B cell (primary cell): ENCODE measurements at regions not wholly inside any gene's neighbourhood (a gene's known extent, or its start where the extent isn't known, plus 50 kb on each side); places are given as distances from the start of the nearest gene placed in this dataset.

Experiments
- ATAC-seq: fragments of 200-7000 bp; cut with Tn5 transposase; one replicate; pipeline ENCODE4 v1.10.0; 2021; ENCODE audit warnings: low read depth, mild to moderate bottlenecking, moderate number of reproducible peaks, moderate library complexity
- CTCF ChIA-PET: fragments of 350-600 bp; sonication (Branson Sonifier 250); formaldehyde crosslinking; loops from one replicate; lab custom pipeline; 2021; ENCODE audit warnings: antibody characterized with exemption, inconsistent platforms; lab: Charles Lee
- POLR2A ChIA-PET: fragments of 350-600 bp; sonication (Branson Sonifier 250); formaldehyde crosslinking; loops from one replicate; lab custom pipeline; 2021; ENCODE audit warnings: antibody characterized with exemption; lab: Charles Lee
- DNase-seq: peaks from one replicate; pipeline ENCODE4 v3.0.0; 2013
- H2AFZ ChIP-seq: 2 replicates; pipeline ENCODE4 v1.6.1; 2012; ENCODE audit warnings: mild to moderate bottlenecking, low read depth, low read length; ENCODE audit not compliant: insufficient read depth, poor library complexity, severe bottlenecking
- H3K27ac ChIP-seq, 2 donors: 1 replicate in 1 of 2; 2 replicates in 1 of 2; pipeline ENCODE4 v1.5.1; 2012 to 2013; ENCODE audit warnings: low read length in 2 of 2, mild to moderate bottlenecking in 2 of 2, moderate library complexity in 1 of 2
- H3K27me3 ChIP-seq, 4 experiments: fragments of 200-600 bp in 1 of 4; sonication (generic) in 1 of 4; replicated peaks in 1 of 4; 1 replicate in 2 of 4; 2 replicates in 2 of 4; pipeline versions ENCODE4 v1.6.1 to v1.7.0; 2013 to 2016; ENCODE audit warnings: low read length in 3 of 4, mild to moderate bottlenecking in 2 of 4, mixed read lengths in 1 of 4, moderate library complexity in 1 of 4; ENCODE audit not compliant: insufficient read depth in 4 of 4, control insufficient read depth in 3 of 4; ENCODE audit errors: control extremely low read depth in 1 of 4
- H3K36me3 ChIP-seq, 2 experiments: replicated peaks in 1 of 2; 1 replicate in 1 of 2; 2 replicates in 1 of 2; pipeline versions ENCODE4 v1.6.1 to v1.7.1; 2013; ENCODE audit warnings: low read length in 1 of 2; ENCODE audit not compliant: insufficient read depth in 2 of 2, control insufficient read depth in 1 of 2; ENCODE audit errors: control extremely low read depth in 1 of 2, extremely low read depth in 1 of 2
- H3K4me1 ChIP-seq, 2 donors: fragments of 200-600 bp in 1 of 2; sonication (generic) in 1 of 2; 1 replicate in 1 of 2; 2 replicates in 1 of 2; pipeline versions ENCODE4 v1.5.1 to v1.6.1; 2013 to 2017; ENCODE audit warnings: low read length in 2 of 2; ENCODE audit not compliant: control insufficient read depth in 2 of 2, insufficient read depth in 2 of 2
- H3K4me2 ChIP-seq: replicated peaks from 2 replicates; pipeline ENCODE3; 2012; ENCODE audit warnings: mild to moderate bottlenecking, low read depth, low read length; ENCODE audit not compliant: poor library complexity, severe bottlenecking
- H3K4me3 ChIP-seq, 5 experiments: fragments of 200-600 bp in 1 of 5; sonication (generic) in 1 of 5; 1 replicate in 3 of 5; 2 replicates in 2 of 5; pipeline versions ENCODE4 v1.5.1 to v1.7.0; 2011 to 2016; ENCODE audit warnings: low read length in 4 of 5, mild to moderate bottlenecking in 4 of 5, low read depth in 2 of 5, control low read depth in 1 of 5, moderate library complexity in 1 of 5; ENCODE audit not compliant: insufficient read depth in 1 of 5; ENCODE audit errors: control extremely low read depth in 1 of 5, extremely low read depth in 1 of 5
- H3K79me2 ChIP-seq: fragments of 200-600 bp; sonication (generic); one replicate; pipeline ENCODE4 v1.6.0; 2016; ENCODE audit warnings: low read length; ENCODE audit not compliant: control insufficient read depth, insufficient read depth
- H3K9ac ChIP-seq: fragments of 200-600 bp; sonication (generic); 2 replicates; pipeline ENCODE4 v1.6.1; 2017; ENCODE audit warnings: mild to moderate bottlenecking, low read length, moderate library complexity
- H3K9me3 ChIP-seq, 3 donors: one replicate each; pipeline versions ENCODE4 v1.6.1 to v1.7.1; 2013; ENCODE audit warnings: low read length in 2 of 3; ENCODE audit not compliant: control insufficient read depth in 2 of 3, insufficient read depth in 1 of 3; ENCODE audit errors: control extremely low read depth in 1 of 3
- H4K20me1 ChIP-seq: 2 replicates; pipeline ENCODE4 v1.6.0; 2012; ENCODE audit warnings: mild to moderate bottlenecking, low read length; ENCODE audit not compliant: insufficient read depth, control insufficient read depth, poor library complexity, severe bottlenecking
- H3K27ac Mint-ChIP-seq: one replicate; pipeline ENCODE4 v1.8.0; 2021; ENCODE audit warnings: mixed read lengths
- H3K27me3 Mint-ChIP-seq: one replicate; pipeline ENCODE4 v1.8.0; 2021; ENCODE audit warnings: mixed read lengths
- H3K4me1 Mint-ChIP-seq: one replicate; pipeline ENCODE4 v1.8.0; 2021; ENCODE audit warnings: mixed read lengths
- H3K4me3 Mint-ChIP-seq: one replicate; pipeline ENCODE4 v1.8.0; 2021; ENCODE audit warnings: mixed read lengths
- H3K9me3 Mint-ChIP-seq: one replicate; pipeline ENCODE4 v1.8.0; 2022; ENCODE audit warnings: mixed read lengths; ENCODE audit not compliant: insufficient read depth
- CTCF ChIP-seq: fragments of 200-600 bp; IDR thresholded peaks from one replicate; pipeline ENCODE4 v1.8.0; 2022; ENCODE audit warnings: antibody characterized with exemption, mild to moderate bottlenecking
- EZH2 ChIP-seq: IDR thresholded peaks from 2 replicates; pipeline ENCODE4 v1.6.1; 2012; ENCODE audit warnings: borderline replicate concordance, low read depth, mild to moderate bottlenecking, moderate library complexity, low read length; ENCODE audit not compliant: insufficient read depth, poor library complexity, severe bottlenecking
- WGBS: methylation state at CpG from one replicate; pipeline ENCODE4 v1.1.5; 2013; ENCODE audit warnings: missing lambda C conversion rate; ENCODE audit not compliant: insufficient coverage; 5-methylcytosine and 5-hydroxymethylcytosine counted together
- intact Hi-C: fragments of 100-400 bp; cut with micrococcal nuclease; formaldehyde crosslinking; loops from one replicate; pipeline ENCODE4 v1.10.0; 2022

DNA sequence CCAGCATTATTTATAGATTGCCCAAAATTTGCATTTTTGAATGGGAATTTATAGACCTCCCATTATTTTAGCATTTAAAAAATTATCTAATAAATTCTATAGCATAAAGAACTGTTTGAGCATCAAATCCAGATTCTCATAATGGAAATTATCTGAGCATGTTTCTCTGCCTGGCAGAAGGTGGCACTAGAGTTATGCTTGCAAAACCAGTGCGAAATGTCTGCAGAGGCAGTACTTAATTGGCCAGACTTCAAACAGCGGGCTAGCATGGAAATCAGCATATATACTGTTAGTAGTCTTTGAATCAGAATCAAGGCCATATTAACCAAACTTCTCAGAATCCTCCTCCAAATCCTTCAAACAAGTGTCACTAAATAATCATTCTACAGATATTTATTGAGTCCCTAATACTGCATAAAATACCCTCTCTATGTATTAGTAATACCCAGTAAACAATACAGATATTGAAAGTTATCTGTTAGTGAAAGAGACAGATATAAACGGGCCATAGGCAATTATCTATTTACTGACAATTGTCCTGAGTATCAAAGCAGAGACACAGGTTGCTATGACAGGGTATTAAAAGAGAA, 78.7 kb upstream of the DCLK2 start:
- Histone ChIP-seq H3K79me2 (no peaks in the 10 kb centered on the region), H3K9me3 (no peaks in the 10 kb centered on the region), H3K4me2 (no peak overlapping the region), H3K36me3 (no peaks in the 10 kb centered on the region), H4K20me1 (no peaks in the 10 kb centered on the region), H3K27ac (no peak overlapping the region), H3K4me1 (no peaks in the 10 kb centered on the region), H3K9ac (no peak overlapping the region), H3K27me3 (no peaks in the 10 kb centered on the region), H3K4me3 (no peak overlapping the region), H2AFZ (no peak overlapping the region)
- peak; percentile 52 for DNase-seq
- Mint-ChIP-seq H3K9me3 (no peaks in the 10 kb centered on the region), H3K27me3 (peaks cover 5% of the 10 kb centered on the region), H3K4me1 (peaks cover 2% of the 10 kb centered on the region), H3K27ac (no peak overlapping the region), H3K4me3 (no peak overlapping the region)
- WGBS, result no CpG with 5 or more reads among the region's 3 CpGs
- TF ChIP-seq EZH2, result no peak
- peak; percentile 75 for TF ChIP-seq CTCF
- no peak for ATAC-seq
- POLR2A ChIA-PET, result no interaction called here
- intact Hi-C loops, result loop anchor here (1.0 kb wide), 3 partner anchors 210 to 868 kb away; no protein-coding TSS in a partner anchor
- CTCF ChIA-PET, result interaction anchor here (0.6 to 3.1 kb wide), 4 partner anchors 17 to 867 kb away, joined by 3 to 20 read pairs (median 12); no protein-coding TSS in a partner anchor

- no peaks in the 10 kb centered on the region for H3K4me1 ChIP-seq
- H3K4me3 ChIP-seq, result no peak overlapping the region
- intact Hi-C loops, result no loop called here
- H3K79me2 ChIP-seq, result no peaks in the 10 kb centered on the region
- H3K4me1 Mint-ChIP-seq, result peaks cover 2% of the 10 kb centered on the region
- 93% methylated on average over 2 of the region's 5 CpGs for WGBS
- no peak overlapping the region for H3K27ac ChIP-seq
- no peak overlapping the region for H3K4me3 Mint-ChIP-seq
- H3K4me2 ChIP-seq, result no peak overlapping the region
- DNase-seq, result no peak
- H4K20me1 ChIP-seq, result no peaks in the 10 kb centered on the region
- no peaks in the 10 kb centered on the region for H3K36me3 ChIP-seq
- TF ChIP-seq EZH2 (no peak), CTCF (no peak)
- ATAC-seq, result no peak
- H2AFZ ChIP-seq, result no peak overlapping the region
- H3K9ac ChIP-seq, result no peak overlapping the region
- no peaks in the 10 kb centered on the region for H3K27me3 ChIP-seq
- no peaks in the 10 kb centered on the region for H3K9me3 ChIP-seq
- no peaks in the 10 kb centered on the region for H3K9me3 Mint-ChIP-seq
- POLR2A ChIA-PET, result no interaction called here
- no peak overlapping the region for H3K27ac Mint-ChIP-seq
- H3K27me3 Mint-ChIP-seq, result peaks cover 5% of the 10 kb centered on the region
- CTCF ChIA-PET, result interaction anchor here (0.8 kb wide), 1 partner anchor 207 kb away, joined by 4 read pairs; no protein-coding TSS in a partner anchor
Observed at GRCh38 chr4:150001815-150002214, 76.4 kb upstream of the DCLK2 start.
